HG02885 (cell line): ENCODE measurements at regions not wholly inside any gene's neighbourhood (a gene's known extent, or its start where the extent isn't known, plus 50 kb on each side); places are given as distances from the start of the nearest gene placed in this dataset.
"Not testable (repeated sequence)": the region's sequence is repeated elsewhere in the genome, so short reads cannot be mapped to it uniquely, and the experiment has no call there.

ENCODE experiments used
- ATAC-seq: cut with Tn5 transposase; IDR thresholded peaks from one replicate; pipeline ENCODE4 v1.9.1; 2021; ENCODE audit warnings: mild to moderate bottlenecking; ENCODE audit not compliant: unreplicated experiment, poor library complexity

DNA sequence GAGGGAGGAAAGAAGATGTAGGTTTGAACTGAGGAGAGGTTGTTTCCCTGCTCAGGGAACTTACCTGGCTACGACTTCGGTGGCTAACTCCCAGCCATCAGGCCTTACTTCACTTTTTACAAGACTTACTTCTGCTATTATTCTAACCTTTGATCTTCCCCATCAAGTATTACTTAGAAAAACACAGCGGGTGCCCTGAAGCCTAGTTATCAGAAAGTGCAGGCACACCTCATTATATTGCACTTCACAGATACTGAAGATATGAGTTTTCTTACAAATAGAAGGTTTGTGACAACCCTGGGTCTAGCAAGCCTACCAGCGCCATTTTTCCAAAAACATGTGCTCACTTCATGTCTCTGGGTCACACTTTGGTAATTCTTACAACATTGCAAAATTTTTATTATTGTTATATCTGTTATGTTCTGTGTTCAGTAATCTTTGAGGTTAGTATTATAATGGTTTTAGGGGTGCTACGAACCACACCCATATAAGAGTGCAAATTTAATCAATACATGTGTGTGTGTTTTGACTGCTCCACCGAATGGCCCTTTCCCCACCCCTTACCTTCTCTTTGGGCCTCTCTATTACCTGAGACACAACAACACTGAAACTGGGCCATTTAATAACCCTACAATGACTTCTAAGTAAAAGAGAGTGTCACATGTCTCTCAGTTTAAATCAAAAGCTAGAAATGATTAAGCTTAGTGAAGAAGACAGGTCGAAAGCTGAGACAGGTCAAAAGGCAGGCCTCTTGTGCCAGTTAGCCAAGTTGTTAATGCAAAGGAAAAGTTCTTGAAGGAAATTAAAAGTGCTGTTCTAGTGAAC, 2102.7 kb upstream of the WWC1 start:
- ATAC-seq: no peak

DNA sequence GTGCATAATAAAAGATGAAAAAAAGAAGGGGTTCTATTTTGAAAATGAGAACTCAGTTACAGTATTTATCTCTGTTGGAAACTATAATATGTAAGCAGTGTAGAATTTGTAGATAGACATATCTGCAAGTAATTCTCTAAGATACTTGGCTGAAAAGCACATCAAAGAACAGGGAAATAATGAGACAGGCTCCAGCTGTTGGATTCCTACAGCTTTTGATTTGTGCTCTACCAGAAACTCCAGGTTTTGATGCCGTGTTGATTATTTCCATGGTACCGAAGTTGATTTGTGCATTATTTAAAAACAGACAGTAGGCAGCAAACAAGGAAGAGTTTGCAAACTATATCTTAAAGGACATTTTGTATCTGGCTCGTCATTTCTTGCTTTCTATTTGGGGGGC, 2098.7 kb upstream of the WWC1 start:
- no peak for ATAC-seq

DNA sequence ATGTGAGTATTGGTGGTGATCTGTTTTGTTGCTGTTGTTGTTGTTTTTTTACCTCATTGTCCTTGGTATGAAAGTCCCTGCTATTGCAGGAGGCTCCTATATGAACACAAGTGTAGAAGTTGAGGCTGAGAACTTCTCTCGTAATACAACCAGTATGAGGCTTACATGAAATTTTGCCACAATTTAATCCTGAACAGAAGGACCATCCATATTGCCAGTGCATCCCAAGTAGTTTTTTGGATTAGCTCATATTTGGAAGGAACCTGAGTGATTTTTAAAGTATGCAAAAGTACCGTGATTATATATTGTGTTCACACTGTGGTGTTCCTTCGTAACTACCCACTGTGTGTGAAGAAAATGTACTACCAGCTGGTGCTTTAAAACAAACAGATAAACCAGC, 2095.5 kb upstream of the WWC1 start:
- ATAC-seq: no peak

DNA sequence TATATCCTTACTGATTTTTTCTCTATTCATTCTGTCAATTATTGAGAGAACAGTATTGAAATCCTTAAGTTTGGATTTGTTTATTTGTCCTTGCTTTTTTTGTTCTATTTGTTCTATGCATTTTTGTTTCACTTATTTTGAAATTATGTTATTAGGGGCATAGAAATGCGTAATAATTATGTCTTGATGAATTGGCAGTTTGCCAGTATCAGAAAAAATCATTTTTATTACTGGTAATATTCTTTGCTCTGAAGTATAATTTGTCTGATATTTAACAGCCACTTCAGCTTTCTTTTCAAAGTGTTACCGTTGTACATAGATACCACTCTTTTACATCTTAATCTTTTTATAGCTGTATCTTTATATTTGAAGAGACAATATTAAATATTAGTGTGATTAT, 2090.9 kb upstream of the WWC1 start:
- no peak for ATAC-seq

DNA sequence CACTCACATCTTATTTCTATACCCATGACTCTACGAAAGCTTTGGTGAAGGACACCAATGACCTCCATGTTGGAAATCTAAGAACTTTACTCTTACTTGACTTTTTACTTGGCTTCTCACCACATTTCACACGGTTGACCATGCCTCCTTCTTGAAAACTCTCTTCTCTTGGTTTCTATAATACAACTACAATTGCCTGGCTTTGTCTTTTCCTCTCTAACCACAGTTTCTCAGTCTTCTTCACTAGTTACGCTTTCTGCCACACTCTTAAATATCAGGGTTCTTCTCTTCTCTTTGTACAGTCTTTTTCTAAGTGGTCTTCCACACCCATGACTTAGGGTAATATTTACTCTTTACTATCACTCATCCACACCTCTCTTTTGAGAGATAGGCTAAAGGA, 2079.8 kb upstream of the WWC1 start:
- ATAC-seq: no peak

DNA sequence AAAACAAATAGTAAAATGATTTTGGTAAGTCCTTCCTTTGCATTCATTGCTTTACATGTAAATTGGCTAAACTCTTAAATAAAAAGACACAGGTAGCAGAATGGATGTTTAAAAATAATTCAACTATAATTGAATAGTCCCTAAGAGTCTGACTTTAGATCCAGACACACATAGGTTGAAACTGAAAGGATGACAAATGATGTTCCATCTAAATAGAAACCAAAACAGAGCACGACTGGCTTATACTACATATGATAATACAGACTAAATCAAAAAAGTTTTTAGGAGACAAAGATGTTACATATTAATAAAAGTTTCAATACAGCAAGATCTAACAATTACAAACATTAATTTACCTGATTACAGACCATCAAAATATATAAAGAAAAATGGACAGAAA, 2055.1 kb upstream of the WWC1 start:
- ATAC-seq: no peak

DNA sequence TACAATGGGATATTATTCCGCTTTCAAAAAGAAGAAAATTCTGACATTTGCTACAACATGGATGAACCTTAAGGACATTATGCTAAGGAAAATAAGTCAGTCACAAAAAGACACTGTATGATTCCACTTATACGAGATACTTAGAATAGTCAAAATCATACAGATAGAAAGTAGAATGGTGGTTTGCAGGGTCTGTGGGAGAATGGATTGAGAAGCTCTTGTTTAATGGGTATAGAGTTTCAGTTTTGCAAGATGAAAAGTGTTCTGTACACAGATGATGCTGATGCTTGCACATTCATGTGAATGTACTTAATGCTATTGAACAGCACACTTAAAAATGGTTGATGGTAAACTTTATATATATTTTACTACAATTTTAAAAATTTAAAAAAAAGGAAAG, 2050.7 kb upstream of the WWC1 start:
- no peak for ATAC-seq

DNA sequence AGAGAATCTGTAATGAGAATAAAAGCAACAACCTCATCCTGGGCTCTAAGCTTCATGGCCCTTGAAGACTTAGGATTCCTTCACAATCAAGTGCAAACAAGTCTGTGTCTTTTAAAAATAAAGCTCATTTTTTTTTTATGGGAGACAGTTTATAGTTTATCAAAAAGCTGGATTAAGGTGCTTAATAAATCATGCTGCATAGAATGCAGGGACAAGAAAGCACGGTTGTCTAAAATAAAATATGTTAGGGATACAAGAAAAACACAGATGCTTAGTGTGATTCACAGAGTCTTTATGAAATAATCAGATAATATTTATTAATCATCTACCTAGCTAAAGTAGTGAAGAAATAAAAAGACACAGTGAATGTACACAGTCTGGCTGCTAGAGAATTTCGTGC, 2045.9 kb upstream of the WWC1 start:
- no peak for ATAC-seq

DNA sequence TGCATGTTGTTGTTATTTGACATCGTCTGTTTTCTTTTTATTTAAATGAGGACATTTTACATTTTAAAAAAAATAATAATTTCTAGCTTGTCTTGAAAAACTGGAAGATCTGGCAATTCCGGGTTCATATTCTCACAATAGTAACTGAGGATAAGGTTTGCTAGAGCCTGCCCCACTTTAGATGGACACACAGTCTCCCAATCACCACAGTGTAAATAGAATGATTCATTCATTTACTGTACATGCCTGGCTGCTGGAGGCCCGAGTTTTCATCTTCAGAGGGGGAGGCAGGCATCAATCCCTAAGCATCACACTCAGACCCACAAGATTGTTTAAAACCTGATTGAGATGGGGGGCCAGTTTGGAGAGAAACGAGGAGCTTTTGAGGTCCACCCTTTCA, 2039.7 kb upstream of the WWC1 start:
- no peak for ATAC-seq

DNA sequence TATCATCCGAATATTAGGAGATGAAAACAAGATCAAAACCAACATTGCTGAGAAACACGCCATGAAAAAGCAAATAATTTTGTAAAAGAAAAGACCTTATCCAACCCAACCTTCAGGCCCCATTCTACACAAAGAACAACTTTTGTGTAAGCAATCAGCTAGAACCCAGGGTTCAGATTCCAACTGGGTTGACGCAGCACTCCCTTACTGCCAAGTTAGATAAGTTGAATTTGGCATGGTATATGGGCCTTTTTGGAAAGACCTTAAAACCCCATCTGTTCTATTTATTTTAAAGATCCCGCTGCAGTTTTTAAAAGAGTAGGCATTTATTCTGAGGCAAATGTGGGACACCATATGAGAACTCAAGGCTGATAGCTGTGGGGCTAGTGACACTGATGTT, 2033.8 kb upstream of the WWC1 start:
- ATAC-seq: no peak

DNA sequence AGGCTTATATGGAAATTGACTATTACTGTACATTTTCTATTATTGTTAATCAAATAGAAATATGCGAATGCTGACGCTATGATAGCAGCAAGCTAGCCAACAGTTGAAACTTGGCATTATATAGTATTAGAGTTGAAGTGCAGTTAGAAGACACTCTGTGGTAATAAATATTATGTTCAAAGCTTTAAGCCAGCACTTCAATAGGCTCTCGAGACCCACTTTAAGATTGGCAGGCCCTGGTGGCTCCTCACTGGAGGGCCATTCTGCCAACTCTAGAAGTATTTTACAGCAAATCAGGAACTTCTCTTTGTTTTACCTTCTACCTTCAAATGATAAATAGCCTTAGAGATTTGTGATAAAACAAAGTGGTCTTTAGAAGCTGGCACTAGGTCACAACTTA, 2029.0 kb upstream of the WWC1 start:
- ATAC-seq: no peak

DNA sequence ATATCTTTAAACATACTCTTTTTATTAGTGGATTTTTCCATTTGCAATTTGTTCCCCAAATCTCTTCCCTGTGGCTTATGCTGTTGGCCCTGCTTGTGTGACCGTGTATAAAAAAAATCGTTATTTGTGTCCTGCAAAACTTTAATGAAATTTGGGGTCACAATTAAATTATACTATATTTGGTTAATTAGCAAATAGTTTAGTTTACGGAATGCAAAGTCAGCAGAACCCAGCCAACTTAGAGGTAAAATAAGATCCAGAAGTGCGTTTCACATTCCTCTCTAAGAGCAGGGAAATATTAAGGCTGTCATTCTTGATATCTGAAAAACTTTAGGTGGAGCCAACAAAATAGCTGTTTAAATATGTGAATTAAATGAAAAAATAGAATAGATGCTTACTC, 2023.5 kb upstream of the WWC1 start:
- no peak for ATAC-seq

DNA sequence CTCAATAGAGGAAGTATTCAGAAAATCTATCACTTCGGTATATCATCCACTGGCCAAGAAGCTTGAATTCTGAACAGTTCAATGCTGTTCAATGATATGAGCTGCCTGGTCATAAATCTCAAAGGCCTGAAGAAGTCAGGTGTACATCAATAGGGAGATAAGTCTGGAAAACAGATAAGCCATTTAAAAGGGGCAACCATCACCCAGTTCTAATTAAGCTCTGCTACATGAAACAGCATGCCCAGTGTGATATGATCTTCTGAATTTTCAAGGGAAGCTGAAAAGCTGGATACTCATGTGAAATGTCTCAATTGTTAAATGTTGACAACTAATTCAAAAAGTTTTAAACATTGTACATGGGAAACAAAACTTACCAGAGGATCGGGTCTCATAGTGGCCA, 2020.7 kb upstream of the WWC1 start:
- no peak for ATAC-seq

DNA sequence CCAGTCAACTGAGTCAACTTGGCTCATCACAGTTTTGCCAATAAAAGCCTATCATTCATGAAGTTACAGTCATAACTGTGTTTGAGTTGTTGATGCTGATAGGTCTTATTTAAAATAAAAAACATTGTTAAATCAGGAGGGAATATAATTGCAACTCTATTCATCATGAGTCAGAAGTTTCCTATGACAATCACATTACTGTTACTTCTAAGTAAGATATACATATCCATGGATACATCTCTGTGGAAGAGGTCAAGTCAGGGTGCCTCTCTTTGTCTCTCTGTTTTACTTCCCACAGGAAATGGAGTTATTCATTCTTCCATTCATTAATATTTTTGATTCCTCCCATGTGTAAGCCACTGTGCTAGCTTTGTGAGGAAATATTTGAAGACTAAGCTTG, 2015.4 kb upstream of the WWC1 start:
- no peak for ATAC-seq

DNA sequence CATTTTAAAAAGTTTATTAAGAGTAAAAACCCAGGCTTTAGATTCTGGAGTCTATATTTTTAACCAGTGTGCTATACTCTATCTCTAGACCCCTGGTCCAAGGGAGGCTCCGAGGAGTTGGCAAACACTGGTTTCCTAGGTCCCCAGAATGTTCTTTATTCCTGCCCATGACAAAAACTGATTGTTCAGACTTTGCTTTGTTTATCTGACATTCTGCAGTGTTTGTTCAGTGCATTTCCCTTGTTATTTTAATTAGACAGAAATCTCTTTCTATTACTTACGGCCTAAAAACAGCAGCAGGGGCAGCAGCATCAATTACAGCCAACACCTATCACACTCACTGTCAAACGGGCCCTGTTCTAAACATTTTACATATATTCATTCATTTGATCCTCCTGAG, 2011.6 kb upstream of the WWC1 start:
- ATAC-seq: no peak

DNA sequence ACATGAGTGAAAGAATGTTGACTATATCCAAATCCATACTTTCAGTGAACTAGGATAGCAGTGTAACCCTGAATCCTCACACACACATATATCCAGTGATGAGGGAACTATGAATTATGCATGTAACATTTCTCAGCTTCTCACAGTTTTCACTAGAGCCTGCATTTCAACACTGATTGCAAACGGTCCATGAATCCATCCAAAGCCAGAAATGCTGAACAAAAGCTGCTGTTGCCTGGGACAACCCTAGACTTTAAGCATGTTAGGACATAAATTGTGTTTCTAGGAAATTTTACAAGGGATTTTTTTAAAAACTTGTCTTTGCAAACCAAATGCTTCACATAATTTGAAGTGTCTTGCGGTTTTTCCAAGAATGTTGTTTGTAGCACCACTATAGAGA, 2010.0 kb upstream of the WWC1 start:
- no peak for ATAC-seq

DNA sequence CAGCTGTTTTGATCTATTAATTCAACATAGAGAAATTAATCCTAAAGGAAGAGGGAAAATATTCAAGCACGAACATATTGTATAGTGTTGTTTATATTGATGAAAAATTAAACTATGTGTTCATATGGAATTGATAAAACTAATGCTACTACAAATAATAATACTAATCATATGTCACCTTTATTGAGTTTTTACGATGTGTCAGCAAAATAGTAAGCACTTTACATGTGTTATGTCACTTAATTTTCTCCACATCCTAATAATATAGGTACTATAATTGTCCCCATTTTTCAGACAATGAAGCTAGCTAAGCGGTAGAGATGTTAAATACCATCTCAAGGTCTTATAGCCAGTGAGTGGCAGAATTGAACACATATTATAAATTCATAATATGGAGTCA, 2008.5 kb upstream of the WWC1 start:
- ATAC-seq: no peak

DNA sequence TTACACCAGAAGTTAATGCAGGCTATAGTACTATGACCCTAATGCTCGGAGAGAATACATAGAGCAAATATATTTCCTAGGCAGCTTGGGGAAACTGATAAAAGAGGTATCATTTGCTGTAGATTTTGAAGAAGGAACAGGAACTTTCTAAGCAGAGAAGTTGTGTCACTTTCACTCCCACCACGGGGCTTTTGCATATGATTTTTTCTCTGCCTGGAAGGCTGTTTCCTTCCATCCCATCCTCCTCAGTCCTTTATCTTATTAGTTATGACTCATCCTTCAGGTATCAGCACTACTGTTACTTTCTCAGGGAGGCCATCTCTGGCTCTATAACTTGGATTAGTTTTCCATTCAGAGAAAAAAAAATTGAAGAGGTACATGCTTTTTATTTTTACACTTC, 2006.1 kb upstream of the WWC1 start:
- ATAC-seq: no peak

DNA sequence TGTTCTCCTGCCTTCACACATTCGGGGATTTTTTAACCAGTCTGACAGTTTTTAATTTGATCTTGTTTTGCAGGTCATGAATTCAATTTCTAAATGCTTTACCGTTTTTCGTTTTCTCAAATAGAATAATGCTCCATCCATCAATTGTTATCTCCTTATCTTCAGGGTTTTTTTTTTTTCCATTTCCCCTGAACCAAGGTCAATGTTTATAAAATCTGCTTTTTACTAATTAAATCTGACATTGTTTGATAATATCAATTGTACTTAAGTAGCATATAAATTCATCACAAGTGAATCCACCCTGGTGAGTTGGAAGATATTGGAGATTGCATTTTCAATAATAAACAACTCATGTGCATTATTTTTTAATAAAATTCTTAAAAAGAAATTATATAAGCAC, 2004.6 kb upstream of the WWC1 start:
- ATAC-seq: no peak

DNA sequence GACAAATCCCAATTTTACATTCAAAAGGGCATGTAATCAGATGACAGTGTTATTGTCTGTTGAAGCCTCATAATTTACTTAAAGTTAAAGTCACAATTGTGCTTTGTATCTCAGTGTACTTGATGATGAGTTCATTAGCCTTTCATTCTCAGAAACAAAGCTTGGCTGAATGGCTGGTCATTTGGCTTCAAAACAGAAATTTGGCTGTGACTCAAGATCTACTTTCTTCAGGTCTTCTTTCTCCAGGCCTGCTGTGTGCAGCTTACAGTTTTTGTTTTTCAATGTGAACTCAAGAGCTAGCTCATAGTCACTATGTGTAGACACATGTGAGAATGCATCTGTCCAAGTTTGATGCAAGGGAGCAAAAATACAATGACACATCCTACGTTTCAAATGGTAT, 2003.6 kb upstream of the WWC1 start:
- no peak for ATAC-seq

DNA sequence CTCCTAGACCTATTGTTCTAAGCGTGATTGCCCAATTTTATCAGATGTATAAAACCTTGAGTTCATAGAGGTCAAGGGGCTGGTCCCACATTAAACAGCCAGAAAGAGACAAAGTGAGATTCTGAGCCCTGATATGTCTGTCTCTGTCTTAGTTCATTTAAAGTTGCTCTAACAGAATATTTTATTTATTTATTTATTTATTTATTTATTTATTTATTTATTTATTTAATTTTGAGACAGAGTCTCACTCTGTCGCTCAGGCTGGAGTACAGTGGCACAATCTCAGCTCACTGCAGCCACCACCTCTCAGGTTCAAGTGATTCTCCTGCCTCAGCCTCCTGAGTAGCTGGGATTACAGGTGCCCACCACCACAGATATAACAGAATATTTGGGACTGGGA, 1999.6 kb upstream of the WWC1 start:
- ATAC-seq: not testable (repeated sequence)

DNA sequence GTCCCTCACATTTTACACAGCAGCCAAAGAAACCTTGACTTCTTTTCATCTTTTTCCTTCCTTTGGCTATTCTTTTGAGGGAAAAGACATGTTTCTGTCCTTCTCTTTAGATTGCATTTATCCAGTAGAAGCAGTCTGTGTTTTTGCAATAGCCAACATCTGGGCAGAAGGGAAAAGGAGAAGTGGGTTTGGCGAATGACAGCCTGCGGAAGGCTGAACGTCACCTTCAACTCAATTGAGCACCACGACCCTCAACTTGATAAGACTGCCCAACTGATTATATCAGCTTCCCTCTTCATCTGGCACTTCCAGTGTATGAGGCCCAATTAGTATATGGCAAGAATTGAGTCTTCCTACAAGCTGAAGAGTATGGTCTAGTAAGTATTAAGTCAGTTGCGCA, 1997.6 kb upstream of the WWC1 start:
- no peak for ATAC-seq

DNA sequence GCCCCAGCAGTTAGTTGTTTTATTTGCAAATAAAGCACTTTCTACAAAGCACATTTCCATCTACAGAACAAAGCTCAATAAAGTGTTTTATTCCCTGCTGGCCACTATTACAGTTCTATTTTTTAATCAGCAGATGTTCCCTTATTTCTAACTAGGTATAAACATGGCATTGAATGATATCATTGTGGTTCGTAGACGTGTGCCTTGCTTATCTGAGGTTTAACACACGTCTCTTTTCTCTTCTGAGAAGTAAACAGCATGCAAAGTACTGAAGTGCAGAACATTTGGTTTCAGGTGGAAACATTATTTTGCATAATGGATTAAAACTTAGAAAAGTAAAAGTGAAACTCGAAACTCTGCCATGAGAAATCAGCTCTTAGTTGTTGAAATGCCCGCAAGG, 1989.3 kb upstream of the WWC1 start:
- no peak for ATAC-seq
